ENCODE measurements at regions not wholly inside any gene's neighbourhood (a gene's known extent, or its start where the extent isn't known, plus 50 kb on each side); places are given as distances from the start of the nearest gene placed in this dataset.

DNA sequence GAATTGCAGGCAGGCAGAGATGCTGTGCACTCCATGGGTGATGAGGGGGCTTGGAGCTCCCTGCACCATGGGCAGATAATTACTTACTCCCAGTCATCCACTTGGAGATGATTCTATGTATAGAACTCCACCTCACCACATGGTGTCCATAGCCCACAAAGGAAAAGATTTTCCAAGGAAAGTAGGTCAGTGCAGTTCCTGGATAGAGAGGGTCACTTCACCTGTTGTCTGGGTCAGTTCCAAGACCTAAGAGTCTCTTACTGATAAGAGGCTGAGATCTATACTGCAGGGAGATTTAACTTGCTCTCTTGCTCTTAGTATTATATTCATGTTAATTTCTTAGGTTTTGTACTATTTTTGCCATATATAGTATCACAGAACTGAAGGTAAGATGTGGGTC is 113.9 kb upstream of the BRINP1 start:
- no peak for DNase-seq (ENCODE audit: low spot score)

DNA sequence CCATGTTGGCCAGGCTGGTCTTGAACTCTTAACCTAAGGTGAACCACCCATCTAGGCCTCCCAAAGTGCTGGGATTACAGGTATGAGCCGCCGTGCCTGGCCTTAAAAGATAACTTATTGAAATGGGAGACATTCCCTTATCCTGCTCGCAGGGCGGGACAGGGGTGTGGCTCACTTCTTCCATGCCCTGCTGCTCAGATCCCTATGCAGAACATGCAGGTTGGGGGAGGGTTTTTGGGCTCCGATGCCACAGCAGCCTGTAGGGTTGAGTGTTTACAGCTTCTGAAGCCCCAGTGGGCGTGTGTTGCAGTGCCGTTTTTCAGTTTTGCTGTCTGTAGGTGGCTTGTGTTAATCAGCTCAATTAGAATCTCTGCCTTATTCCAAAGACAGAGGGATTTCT is 108.0 kb upstream of the BRINP1 start:
- DNase-seq (ENCODE audit: low spot score), result no peak

DNA sequence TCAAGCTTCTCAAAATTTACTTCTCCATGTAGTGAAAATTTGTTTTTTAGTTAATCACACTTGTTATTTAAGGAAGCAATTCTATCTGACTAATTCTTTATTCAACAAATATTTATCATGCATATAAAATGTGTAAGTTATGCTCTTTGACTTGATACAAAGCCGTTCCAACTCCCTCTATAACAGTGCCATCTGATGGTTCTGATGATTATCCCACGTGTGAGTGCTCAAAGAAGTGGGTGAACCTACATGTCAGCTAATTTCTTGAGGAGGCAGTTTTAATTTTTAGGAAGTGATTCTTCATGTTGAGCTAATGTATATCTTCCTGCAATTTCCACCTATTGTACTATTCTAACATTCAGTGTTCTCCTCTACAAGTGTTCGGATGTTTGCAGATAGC is 88.8 kb upstream of the BRINP1 start:
- no peak for DNase-seq (ENCODE audit: low spot score)

DNA sequence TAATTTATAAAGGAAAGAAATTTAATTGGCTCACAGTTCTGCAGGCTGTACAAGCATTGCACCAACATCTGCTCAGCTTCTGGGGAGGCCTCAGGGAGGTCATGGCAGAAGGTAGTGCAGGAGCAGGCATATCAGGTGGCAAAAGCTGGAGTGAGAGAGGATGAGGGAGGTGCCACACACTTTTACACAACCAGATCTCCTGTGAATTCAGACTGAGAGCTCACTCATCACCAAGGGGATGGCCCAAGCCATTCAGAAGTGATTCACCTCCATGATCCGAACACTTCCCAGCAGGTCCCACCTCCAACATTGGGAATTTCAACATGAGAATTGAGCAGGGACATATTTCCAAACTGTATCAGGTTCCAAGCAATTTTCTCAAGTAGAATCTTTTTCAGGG is 84.7 kb upstream of the BRINP1 start:
- no peak for DNase-seq (ENCODE audit: low spot score)

DNA sequence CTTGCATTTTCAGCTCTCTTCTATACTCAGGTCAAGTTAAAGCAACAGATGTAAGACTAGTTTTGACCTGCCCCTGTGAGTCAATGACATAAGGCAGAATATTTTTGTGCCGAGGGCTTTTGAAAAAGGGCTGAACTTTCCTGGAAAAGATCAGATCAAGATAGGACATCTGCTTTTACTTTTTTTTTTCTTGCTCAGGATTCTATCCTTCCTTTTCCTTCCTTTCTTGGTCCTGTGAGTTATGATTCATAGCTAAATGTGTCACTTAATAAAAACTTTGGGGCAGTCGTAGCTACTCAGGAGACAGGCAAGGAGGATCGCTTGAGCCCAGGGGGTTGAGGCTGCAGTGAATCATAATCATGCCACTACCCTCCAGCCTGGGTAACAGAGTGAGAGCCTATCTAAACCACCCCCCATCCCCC is 84.3 kb upstream of the BRINP1 start:
- no peak for DNase-seq (ENCODE audit: low spot score)

DNA sequence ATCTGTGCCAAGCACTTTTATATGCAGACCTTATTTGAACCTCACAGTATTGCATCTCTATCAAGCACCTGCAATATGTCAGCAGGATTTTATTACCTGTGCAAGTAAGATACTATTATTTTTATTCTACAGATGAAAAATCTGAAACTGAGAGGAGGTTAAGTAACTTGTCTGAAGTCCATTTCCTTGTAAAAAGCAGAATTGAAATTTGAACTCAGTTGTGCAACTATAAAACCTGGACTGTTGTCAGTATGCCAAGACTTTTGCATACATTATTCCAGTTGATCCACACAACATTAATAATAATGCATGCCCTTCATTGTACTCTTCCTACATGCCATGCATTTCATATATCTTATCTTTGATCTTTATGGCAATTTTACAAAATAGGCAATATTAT is 82.2 kb upstream of the BRINP1 start:
- DNase-seq (ENCODE audit: low spot score), result no peak

DNA sequence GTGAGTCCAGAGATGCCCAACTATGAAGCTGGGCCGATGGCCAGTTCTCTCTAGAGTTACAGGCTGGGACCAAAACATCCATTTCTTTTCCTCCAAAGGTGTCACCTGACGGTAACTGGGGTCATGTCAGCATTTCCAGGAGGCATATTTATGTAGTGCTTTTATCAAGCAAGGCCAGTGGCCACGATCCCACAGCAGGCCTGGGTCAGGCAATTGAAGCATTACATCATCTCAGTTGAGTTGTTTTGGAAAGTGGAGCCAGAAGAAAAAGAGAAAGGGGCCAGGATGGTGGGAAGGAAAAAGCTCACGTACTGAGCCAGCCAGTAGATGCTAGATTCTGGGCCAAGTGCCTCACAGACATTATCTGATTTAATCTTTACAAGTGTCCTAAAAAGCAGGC is 73.9 kb upstream of the BRINP1 start:
- DNase-seq (ENCODE audit: low spot score), result no peak

DNA sequence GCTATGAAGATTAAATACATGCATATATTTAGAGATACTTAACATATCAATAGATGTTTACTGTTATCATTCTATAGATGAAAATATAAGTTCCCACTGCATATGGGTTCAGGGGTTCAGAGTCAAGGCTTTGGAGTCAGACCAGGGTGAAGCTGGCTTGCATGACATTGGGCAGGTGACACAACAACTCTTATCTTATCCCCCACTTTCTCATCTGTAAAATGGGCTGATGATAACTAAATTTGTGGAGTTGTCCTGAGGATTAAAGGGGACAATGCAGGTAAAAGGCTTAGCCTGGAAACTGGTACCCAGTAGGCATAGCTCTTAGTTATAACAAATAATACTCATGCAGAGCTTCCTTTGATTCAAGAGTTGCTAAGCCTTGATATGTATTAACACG is 72.6 kb upstream of the BRINP1 start:
- no peak for DNase-seq (ENCODE audit: low spot score)

DNA sequence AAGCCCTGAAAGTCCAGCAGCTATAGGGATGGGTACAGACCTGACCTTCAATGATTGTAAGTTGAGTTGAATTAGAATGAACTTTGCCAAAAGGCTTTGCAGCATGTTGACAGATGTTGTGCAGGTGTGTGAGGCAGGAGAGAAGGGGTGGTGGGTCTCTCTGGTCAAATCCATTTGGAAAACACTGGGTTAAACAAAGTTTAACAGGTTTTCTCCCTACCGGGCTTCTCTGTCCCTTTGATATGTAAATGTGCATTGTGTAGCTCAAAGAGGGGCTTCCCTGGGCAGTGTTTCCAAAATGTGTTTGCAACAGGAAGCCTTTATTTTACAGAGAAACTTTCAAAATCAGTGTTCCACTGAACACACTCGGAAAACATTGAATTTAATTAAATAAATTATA is 72.1 kb upstream of the BRINP1 start:
- DNase-seq (ENCODE audit: low spot score), result no peak

DNA sequence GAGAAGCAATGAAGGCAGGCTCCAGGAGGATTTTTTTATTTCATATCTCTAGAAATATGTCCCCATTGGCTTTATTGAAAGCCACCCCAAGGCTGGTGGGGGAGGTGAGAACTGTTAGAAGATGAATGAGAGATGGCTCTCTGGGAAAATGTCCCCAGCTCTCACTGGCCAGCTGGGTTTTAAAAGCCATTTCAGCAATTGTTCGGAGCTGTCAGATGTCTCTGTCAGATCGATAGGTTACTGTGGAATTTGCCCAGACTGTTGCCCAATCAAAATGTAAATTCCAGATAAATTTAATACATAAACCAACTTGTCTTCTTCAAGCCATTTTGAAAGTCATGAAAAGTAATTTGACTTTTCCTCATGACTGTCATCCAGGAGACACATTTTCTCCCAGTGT is 67.0 kb upstream of the BRINP1 start:
- no peak for DNase-seq (ENCODE audit: low spot score)

DNA sequence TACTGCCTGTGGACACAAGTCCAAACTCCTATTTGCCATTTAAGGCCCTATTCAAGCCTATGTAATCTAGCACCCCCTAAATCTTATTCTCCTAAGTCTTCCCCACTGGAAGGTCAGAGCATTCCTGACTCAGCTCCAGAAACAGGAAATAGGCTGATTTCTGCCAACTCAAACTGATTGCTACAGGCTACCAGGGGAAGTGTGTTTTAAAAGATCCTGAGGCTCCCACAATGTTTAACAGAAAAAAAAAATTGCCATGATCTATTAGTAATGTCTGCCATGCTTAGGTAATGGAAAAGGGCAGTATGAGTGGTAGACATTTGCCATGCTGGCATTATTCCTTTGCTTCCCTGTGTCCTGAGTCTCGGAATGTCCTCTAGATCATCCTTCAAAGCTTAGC is 65.8 kb upstream of the BRINP1 start:
- DNase-seq (ENCODE audit: low spot score), result no peak

DNA sequence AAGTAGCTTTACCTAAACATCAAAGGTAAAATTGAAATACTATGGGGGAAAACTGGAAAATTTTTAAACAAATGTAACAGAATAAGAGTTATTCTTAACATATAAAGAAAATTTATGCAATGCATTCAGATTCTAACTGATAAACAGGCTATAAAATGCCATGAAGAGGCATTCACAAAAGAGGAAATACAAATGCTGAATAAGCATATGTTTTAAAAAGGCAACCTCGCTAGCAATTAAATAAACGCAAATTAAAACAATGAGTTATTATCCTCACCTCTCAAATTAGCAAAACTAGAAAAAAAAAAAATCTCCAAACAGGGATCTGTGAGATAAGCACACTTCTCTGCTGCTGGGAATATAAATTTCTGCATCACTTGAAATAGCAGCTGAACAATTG is 63.2 kb upstream of the BRINP1 start:
- no peak for DNase-seq (ENCODE audit: low spot score)

DNA sequence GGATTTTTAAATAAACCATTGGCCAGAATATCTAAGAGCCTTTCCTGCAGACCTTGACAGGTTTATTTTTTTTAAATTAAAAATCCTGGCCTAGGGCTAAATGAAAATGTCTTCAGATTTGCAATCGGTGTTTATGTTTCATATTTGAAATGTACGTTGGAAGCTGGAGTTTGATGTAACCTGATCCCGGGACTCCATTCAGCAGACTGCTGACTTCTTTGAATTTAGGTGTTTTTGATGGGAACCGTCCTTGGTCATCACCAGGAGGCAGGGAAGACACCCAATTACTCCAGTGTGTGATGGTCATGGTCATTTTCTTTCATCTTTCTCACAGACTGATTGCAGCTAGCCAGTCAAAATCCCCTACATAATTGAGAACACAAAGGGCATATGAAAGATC is 60.1 kb upstream of the BRINP1 start:
- DNase-seq (ENCODE audit: low spot score), result no peak

DNA sequence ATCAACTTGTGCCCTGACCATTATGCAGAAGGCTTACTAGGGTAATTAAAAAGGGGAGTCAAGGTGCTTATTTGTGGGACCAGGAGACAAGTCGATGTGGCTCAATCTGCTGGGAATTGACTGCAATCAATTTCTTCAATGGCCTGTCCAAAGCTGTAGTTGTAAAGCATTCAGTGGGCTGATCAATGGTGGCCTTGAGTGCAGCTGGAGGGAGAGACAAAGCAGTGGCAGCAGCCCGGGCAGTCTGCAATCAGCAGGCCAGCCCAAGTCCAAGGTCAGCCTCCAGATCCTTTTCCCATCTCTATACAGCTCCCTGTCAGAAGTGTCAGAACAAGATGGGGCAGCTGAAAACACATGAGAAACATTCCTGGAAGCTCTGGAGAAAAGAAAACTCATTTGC is 51.0 kb upstream of the BRINP1 start:
- no peak for DNase-seq (ENCODE audit: low spot score)

Measured in hematopoietic multipotent progenitor cell treated with erythropoietin and hydrocortisone succinate and interleukin-3 and kit ligand, for 15 days (in vitro differentiated cells).